HG03520 (cell line): ENCODE measurements at regions not wholly inside any gene's neighbourhood (a gene's known extent, or its start where the extent isn't known, plus 50 kb on each side); places are given as distances from the start of the nearest gene placed in this dataset.

Experiments used
- ATAC-seq: cut with Tn5 transposase; IDR thresholded peaks from one replicate; pipeline ENCODE4 v1.9.1; 2021; ENCODE audit warnings: mild to moderate bottlenecking, moderate library complexity; ENCODE audit not compliant: unreplicated experiment

DNA sequence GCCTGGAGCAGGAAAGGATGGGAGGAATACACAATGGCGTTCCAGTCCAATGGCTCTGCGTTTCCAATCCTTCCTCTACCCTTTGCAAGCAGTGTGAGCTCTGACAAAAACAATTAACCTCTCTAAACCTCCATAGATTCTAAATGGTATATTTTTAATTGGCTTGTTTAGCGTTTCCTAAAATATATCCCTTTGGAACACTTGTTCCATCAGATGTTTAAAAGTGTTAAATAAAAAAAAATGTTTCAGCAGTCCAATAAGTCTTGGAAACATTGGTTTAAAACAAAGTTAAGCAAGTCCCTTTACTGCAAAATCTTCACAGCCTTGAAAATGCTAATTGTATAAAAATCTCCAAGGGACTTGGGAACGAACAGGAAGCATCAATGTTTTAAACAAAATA lies 432.3 kb upstream of the ARRDC4 start:
- ATAC-seq: no peak

DNA sequence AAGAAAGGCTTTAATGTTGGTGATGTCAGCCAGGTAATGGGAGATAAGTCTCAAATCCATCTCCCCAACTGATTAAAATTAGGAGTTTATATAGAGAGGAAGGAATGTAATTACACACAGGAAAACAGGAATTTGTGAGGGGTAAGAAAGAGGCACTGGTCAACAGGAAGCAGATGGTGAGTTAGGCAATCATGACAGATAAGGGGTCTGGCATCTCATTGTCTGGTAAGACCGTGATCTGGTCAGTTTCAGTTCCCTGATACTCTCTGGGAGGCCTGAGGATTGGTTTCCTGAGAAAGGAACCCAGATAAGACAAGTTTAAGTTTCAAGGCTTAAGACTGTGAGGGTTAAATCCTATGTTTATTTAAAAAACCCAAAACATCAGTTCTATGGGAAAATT lies 414.7 kb upstream of the ARRDC4 start:
- no peak for ATAC-seq

GRCh38 chr15:97547381-97547780 lies 413.1 kb upstream of the ARRDC4 start:
- ATAC-seq: no peak

DNA sequence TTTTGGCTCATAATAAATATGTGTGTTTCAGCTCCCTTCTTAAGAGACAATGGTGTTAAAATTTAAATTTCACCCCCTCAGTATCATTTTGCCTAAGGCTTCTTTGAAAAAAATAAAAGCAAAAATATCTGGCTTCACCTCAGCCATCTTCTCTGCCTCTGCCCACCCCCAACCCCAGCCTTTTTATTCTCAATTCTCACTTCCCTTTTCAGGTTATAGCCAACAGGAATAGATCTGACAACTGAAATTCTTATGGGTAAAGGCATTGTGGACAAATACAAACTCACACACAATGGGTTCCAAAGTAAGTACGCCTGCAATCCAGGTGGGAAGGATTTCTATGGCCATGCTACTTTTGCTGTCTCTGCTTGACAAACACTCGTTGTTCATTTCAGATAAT lies 399.0 kb upstream of the ARRDC4 start:
- ATAC-seq: no peak

GRCh38 chr15:97563516-97563915 lies 397.0 kb upstream of the ARRDC4 start:
- no peak for ATAC-seq

DNA sequence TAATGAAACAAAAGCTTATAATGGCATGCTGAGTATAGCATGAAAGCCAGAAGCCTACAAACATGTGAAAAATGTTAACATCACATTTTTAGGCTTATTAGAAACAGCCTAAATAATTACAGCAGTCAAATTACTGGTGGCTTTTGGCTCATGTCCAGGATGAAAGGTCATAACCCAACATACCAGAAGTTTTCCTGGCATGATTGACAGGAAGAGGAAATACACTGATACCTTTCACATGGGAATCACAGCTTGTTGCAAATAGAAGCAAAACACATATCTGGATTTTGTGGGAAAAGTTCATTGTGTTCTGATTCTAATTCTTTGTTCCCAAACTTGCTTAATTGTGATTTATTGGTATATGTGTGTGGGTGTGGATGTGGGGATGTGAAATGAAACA lies 393.5 kb upstream of the ARRDC4 start:
- no peak for ATAC-seq

- no peak for ATAC-seq
These were observed 393.1 kb upstream of the ARRDC4 start for GRCh38 chr15:97567411-97567810.

GRCh38 chr15:97576929-97577645 lies 383.4 kb upstream of the ARRDC4 start:
- ATAC-seq: no peak

- ATAC-seq: no peak
These were observed 375.1 kb upstream of the ARRDC4 start for GRCh38 chr15:97585408-97585807.

- ATAC-seq: no peak
These were observed 367.7 kb upstream of the ARRDC4 start for GRCh38 chr15:97592778-97593177.

DNA sequence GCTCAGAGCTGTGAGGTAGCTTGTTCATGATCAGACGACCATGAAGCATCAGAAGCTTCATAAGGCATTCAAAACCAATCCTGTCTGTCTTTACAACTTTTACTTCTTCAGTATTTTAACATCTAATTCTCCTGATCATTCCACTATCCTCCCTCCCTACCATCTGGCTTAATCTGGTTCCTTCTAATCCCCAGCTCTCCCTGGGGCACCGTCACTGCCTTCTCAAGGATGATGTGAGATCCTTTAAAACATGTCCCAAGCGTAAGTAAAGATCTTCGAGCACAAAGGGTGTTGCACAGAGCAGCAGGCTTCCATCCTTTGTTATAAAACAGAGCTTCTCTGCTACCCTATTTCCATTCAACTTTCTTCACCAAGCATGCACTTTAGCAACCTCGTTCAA lies 362.7 kb upstream of the ARRDC4 start:
- no peak for ATAC-seq

GRCh38 chr15:97598353-97598798 lies 362.1 kb upstream of the ARRDC4 start:
- ATAC-seq: no peak

DNA sequence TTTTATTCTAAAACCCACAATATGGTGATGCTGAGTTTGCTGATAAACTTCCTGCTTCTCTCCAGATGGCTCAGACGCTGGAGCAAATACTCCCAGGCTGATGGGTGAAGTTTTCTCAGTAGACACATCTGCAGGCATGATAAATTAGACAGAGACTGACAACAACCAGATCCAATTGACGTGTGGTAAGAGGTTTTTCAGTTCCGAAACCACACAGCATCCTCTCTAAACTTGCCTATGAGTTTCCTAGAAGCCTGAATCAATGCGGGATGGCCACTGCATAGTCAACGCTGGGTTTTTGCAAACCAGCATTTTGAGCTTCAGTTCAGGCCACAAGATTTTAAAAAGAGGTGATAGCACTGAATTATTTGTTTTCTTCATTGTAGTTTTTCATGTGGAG lies 360.3 kb upstream of the ARRDC4 start:
- no peak for ATAC-seq

DNA sequence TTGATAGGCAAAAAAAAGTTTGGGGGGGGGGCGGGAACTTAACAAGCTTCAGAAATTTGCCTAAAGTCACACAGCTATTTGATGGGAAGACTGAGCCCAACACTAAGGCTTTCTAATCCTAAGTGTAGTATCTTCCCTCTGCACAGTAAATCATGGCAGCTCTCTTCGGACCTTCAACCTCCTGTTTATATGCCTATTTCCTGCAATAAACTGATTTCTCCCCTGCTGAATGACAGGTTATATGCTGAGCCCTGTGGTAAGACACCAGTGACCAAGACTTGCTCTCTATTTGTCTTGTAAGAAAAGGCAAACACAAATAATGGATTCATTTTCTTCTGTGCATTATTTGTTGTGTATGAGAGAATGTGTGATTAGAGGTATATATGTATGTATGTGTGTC lies 355.8 kb upstream of the ARRDC4 start:
- no peak for ATAC-seq

- ATAC-seq: no peak
These were observed 345.4 kb upstream of the ARRDC4 start for GRCh38 chr15:97615114-97615513.

DNA sequence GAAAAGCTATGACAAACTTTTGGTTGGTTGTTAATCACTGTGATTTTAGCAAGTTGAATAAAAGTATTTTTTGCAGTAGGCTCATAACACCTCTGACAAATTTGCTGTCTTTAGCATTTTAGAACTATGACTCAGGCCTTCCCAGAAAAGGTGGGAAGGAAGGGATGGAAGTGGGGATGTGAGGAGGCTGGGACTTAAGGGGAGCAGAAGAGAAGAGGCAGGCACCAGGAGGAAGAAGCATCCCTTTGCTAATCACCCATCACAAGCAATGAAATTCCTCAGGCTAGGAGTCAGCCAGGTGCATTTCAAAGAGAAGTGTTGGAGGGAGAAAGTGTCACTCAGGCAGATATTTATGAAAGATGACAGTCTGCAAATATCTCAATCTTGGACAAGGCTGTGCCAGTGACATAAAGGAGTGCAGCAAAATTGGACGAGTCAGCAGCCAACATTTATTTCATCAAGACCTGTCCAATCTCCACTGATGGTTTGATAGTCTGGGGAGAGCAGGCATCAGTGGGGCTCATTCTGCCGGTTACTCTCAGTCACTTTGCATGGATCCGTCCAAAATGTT lies 337.3 kb upstream of the ARRDC4 start:
- no peak for ATAC-seq

DNA sequence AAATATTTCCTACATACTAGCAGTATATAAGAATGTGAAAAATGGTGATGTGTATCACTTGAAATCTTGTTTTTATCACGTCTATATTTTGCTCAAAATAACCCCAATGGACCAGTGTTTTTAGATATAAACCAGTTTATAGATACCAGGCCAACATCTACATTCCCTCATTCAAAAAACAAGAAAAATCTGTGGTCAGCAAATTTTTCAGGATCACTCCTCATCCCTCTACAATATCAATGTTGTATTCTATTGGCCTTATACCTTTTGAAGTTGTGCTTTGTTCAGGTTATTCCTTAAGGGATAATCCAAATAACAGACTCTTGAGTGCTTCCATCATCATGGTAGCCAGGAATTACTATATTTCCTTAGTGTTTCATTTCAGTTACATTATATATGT lies 332.9 kb upstream of the ARRDC4 start:
- ATAC-seq: no peak

GRCh38 chr15:97645758-97646157 lies 314.7 kb upstream of the ARRDC4 start:
- no peak for ATAC-seq

DNA sequence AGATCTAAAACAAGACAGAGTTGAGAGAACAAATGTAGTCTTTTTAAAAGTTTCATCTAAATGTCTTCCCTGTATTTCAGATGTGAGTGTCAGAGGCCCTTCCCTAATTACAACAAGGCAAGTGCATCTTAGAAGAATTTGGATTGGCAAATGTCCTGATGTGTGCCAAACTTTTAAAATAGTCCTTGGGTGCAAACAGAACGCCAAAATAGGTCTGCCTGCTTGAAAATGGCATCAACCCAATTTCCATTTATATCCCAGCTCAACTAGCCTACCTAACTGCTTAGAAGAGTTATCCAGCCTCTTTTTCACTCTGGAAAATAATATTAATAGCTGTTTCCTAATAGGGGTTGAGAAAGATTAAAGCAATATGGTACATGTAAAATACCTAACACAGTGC lies 311.8 kb upstream of the ARRDC4 start:
- no peak for ATAC-seq

GRCh38 chr15:97652041-97652440 lies 308.5 kb upstream of the ARRDC4 start:
- ATAC-seq: no peak

DNA sequence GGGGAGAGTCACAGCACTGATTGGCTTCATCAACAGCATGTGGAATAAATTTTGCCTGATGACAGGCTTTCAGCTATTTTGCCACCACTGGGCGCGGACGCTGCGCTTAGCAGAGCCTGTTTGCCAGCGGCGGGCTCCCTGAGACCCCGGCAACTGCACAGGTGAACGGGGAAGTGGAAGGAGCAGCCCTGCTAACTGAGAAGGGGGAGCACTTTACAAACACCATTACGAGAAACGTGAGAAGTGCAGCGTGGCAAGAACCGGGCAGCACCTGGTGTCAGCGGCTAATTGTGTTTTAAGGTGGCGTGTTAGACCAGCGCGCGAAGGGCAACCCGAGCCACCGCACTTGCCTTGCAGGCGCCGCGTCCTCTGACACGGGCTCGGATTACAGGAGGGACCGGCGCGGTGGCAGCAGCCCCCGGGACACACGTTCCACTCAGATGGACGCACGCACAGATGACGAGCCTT lies 307.8 kb upstream of the ARRDC4 start:
- no peak for ATAC-seq

- ATAC-seq: no peak
These were observed 306.6 kb upstream of the ARRDC4 start for GRCh38 chr15:97653896-97654295.
